Smooth muscle cell (in vitro differentiated cells): ENCODE measurements at regions not wholly inside any gene's neighbourhood (a gene's known extent, or its start where the extent isn't known, plus 50 kb on each side); places are given as distances from the start of the nearest gene placed in this dataset.

Experiments used
- DNase-seq: peaks from one replicate; lab custom pipeline; 2025; ENCODE audit not compliant: unreplicated experiment; lab: John Stamatoyannopoulos, UW
- H2AFZ ChIP-seq: fragments of 200-600 bp; sonication (generic); 2 replicates; pipeline ENCODE4 v1.6.0; 2016; ENCODE audit warnings: antibody characterized with exemption, low read depth, mild to moderate bottlenecking
- H3F3A ChIP-seq: fragments of 200-600 bp; sonication (generic); 2 replicates; pipeline ENCODE4 v1.6.0; 2017; ENCODE audit warnings: antibody characterized with exemption, low read depth
- H3K27ac ChIP-seq: fragments of 200-600 bp; sonication (generic); 2 replicates; pipeline ENCODE4 v1.5.1; 2016; ENCODE audit warnings: low read depth, mild to moderate bottlenecking
- H3K27me3 ChIP-seq: fragments of 200-600 bp; sonication (generic); 2 replicates; pipeline ENCODE4 v1.6.1; 2016; ENCODE audit warnings: low read depth, mild to moderate bottlenecking
- H3K36me3 ChIP-seq: fragments of 200-600 bp; sonication (generic); 2 replicates; pipeline ENCODE4 v1.5.1; 2016; ENCODE audit warnings: low read depth
- H3K4me1 ChIP-seq: fragments of 200-600 bp; sonication (generic); 2 replicates; pipeline ENCODE4 v1.5.1; 2016; ENCODE audit warnings: low read depth
- H3K4me2 ChIP-seq: fragments of 200-600 bp; sonication (generic); 2 replicates; pipeline ENCODE4 v1.6.0; 2016; ENCODE audit warnings: mild to moderate bottlenecking
- H3K4me3 ChIP-seq: fragments of 200-600 bp; sonication (generic); 2 replicates; pipeline ENCODE4 v1.5.1; 2016; ENCODE audit warnings: mild to moderate bottlenecking
- H3K79me2 ChIP-seq: fragments of 200-600 bp; sonication (generic); 2 replicates; pipeline ENCODE4 v1.6.0; 2016; ENCODE audit warnings: low read depth, mild to moderate bottlenecking
- H3K9ac ChIP-seq: fragments of 200-600 bp; sonication (generic); 2 replicates; pipeline ENCODE4 v1.6.0; 2016; ENCODE audit warnings: low read depth
- H3K9me3 ChIP-seq: fragments of 200-600 bp; sonication (generic); replicated peaks from 2 replicates; pipeline ENCODE4 v1.5.1; 2016; ENCODE audit warnings: low read depth
- H4K20me1 ChIP-seq: fragments of 200-600 bp; sonication (generic); 2 replicates; pipeline ENCODE4 v1.6.0; 2016; ENCODE audit warnings: low read depth
- CTCF ChIP-seq: fragments of 200-600 bp; sonication (generic); IDR thresholded peaks from 2 replicates; pipeline ENCODE4 v1.5.1; 2017; ENCODE audit warnings: borderline replicate concordance, mild to moderate bottlenecking, antibody characterized with exemption; ENCODE audit not compliant: insufficient read depth, poor library complexity, severe bottlenecking
- WGBS: methylation state at CpG from one replicate; pipeline ENCODE4 v1.1.7; 2016; ENCODE audit warnings: low lambda C conversion rate; 5-methylcytosine and 5-hydroxymethylcytosine counted together

- H3K79me2 ChIP-seq: no peaks in the 10 kb centered on the region
- no peaks in the 10 kb centered on the region for H4K20me1 ChIP-seq
- H3K9me3 ChIP-seq: no peaks in the 10 kb centered on the region
- no peaks in the 10 kb centered on the region for H3F3A ChIP-seq
- DNase-seq: no peak
- H3K36me3 ChIP-seq: no peaks in the 10 kb centered on the region
- no peaks in the 10 kb centered on the region for H3K4me1 ChIP-seq
- H3K27ac ChIP-seq: no peak overlapping the region
- H3K9ac ChIP-seq: no peak overlapping the region
- no peak overlapping the region for H3K4me2 ChIP-seq
- no peak overlapping the region for H3K4me3 ChIP-seq
- no peak overlapping the region for H2AFZ ChIP-seq
- H3K27me3 ChIP-seq: no peaks in the 10 kb centered on the region
- WGBS: 84% methylated on average over 22 of the region's 22 CpGs
- peak; percentile 36 for TF ChIP-seq CTCF
Measured at GRCh38 chr5:88602584-88602983, 280.4 kb downstream of the MEF2C start.

- Histone ChIP-seq H3K9me3 (no peaks in the 10 kb centered on the region), H2AFZ (no peak overlapping the region), H3K4me2 (no peak overlapping the region), H4K20me1 (no peaks in the 10 kb centered on the region), H3K9ac (no peak overlapping the region), H3K27me3 (no peaks in the 10 kb centered on the region), H3K4me1 (no peaks in the 10 kb centered on the region), H3K36me3 (no peaks in the 10 kb centered on the region), H3K4me3 (no peak overlapping the region), H3K27ac (no peak overlapping the region), H3K79me2 (no peaks in the 10 kb centered on the region), H3F3A (no peaks in the 10 kb centered on the region)
- no peak for DNase-seq
- 65% methylated on average over 1 of the region's 1 CpG for WGBS
- TF ChIP-seq CTCF: no peak
Measured at GRCh38 chr5:88594441-88594840, 288.5 kb downstream of the MEF2C start.

GRCh38 chr5:88588609-88589008, 294.4 kb downstream of the MEF2C start:
- H3K9ac ChIP-seq: no peak overlapping the region
- DNase-seq: no peak
- no peaks in the 10 kb centered on the region for H3F3A ChIP-seq
- H3K27me3 ChIP-seq: no peaks in the 10 kb centered on the region
- H2AFZ ChIP-seq: no peak overlapping the region
- H4K20me1 ChIP-seq: no peaks in the 10 kb centered on the region
- WGBS: 86% methylated on average over 4 of the region's 4 CpGs
- H3K27ac ChIP-seq: no peak overlapping the region
- no peaks in the 10 kb centered on the region for H3K9me3 ChIP-seq
- H3K4me2 ChIP-seq: no peak overlapping the region
- no peak overlapping the region for H3K4me3 ChIP-seq
- no peaks in the 10 kb centered on the region for H3K4me1 ChIP-seq
- no peaks in the 10 kb centered on the region for H3K79me2 ChIP-seq
- H3K36me3 ChIP-seq: no peaks in the 10 kb centered on the region
- TF ChIP-seq CTCF: no peak

- H3K9me3 ChIP-seq: no peaks in the 10 kb centered on the region
- DNase-seq: no peak
- H3K4me3 ChIP-seq: no peak overlapping the region
- H3F3A ChIP-seq: no peaks in the 10 kb centered on the region
- no peaks in the 10 kb centered on the region for H3K79me2 ChIP-seq
- H3K27me3 ChIP-seq: no peaks in the 10 kb centered on the region
- no peaks in the 10 kb centered on the region for H3K36me3 ChIP-seq
- H3K4me2 ChIP-seq: no peak overlapping the region
- 96% methylated on average over 1 of the region's 1 CpG for WGBS
- TF ChIP-seq CTCF: no peak
- H3K27ac ChIP-seq: no peak overlapping the region
- no peaks in the 10 kb centered on the region for H3K4me1 ChIP-seq
- no peak overlapping the region for H3K9ac ChIP-seq
- no peak overlapping the region for H2AFZ ChIP-seq
- H4K20me1 ChIP-seq: no peaks in the 10 kb centered on the region
Measured at GRCh38 chr5:88583471-88583870, 299.5 kb downstream of the MEF2C start.
